ENCODE measurements at regions not wholly inside any gene's neighbourhood (a gene's known extent, or its start where the extent isn't known, plus 50 kb on each side); places are given as distances from the start of the nearest gene placed in this dataset.
A peak's percentile ranks its signal among the peaks of the same experiment; 100 is the strongest.

DNA sequence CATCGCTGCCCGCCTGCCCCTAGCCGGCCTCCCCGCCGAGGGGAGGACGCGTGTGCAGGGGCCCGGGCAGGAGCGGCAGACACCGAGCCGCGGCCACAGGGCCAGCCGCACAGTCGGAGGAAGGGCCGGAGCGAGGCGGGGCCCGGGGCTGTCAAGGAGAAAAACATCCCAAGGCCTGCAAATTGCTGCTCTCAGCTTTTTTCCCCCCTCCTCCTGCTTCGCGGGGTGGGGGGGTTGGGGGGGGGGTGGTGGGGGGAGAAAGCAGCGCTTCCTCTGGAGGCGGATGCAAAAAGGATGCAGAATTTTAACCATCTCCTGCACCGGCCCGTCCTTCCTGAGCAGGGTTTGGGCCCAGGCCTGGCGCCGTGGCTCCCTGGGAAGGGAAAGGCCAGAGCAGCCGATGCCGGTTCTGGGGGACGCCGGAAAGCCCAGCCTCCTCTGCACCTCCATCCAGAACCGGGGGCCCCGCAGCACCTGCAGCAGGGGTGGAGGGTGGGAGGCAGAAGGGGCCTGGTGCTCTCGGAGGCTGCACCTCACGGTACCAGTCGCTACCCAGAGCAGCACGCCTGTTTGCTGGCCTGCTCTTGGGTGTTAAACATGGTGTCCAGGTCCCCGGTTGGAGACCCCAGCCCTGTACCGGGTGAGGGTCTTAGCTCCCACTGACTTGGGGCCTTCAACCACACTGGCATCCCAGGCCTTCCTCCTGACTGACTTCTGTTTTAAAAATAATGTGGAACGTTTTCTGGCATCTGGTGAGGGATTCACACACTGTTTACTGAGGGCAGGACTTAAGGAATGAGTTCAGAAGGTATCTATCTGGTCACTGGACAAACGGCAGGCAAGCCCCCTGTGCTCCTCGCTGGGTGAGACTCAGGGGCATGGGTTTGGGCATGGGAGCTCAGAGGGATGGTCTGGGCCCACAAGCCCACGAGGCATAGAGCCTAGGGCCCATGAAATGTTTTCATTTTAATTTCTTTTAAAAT is 77.4 kb upstream of the WNT7B start:
- peak; percentile 87 for DNase-seq (ENCODE audit: low spot score)

DNA sequence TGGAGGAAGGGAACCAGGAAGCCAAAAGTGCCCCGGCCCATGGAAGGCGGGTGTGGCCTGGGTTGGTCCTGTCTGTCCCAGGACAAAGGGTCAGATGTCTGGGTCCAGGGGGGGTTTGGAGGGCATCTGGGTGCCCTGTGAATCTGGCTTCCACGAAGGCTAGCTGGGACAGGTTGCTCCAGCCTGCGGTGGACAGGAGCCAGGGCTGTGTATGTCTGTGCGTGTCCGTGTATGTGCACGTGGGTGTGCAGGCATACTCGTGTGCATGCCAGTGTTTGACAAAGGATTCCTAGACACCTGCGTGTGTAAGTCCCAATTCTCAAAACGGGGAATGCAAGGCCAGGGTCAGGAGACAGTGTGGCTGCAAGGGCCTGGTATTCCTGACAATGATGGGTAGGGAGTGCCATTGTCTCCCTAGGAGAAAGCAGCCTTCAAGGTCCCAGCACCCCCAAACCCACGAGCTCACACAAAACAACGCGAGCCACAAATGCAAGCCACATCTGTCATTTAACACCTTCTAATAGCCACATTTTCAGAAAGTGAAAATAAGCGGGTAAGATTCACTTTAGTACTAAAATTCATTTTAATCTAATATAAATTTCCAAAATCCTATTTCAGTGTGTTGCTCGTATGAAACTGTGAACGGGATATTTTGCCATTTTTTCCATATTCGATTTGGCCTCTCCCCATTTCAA is 78.4 kb upstream of the WNT7B start:
- no peak for DNase-seq (ENCODE audit: low spot score)

DNA sequence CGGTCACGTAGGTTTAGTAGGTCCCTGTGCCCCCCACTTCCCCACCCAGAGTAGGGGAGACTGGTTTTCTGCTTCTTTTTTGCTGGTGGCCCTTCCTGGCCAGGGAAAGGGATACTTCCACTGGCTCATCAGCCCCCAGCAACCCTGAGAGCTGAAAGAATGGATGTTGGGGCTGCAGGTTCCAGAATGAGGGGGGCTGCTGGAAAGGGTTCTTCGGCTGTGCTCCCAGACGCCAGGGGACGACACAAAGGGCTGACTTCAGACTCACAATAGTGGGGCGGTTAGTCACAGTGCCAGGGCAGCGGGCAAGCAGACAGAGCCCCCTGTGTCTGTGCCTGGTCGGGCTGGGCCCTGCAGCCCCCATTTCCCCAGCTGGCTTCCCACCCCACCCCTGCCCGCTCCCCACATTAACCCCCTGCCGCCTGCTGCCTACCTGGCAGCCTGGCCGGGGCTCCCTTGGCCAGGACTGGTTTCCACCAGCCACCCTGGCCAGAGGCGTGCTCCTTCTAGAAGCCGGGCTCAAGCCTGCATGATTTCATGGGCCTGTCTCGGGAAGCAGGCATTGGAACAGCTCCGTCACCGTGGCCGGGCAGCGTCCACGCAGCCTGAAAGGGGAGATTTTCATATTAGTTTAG is 79.1 kb upstream of the WNT7B start:
- DNase-seq (ENCODE audit: low spot score), result peak; percentile 96

DNA sequence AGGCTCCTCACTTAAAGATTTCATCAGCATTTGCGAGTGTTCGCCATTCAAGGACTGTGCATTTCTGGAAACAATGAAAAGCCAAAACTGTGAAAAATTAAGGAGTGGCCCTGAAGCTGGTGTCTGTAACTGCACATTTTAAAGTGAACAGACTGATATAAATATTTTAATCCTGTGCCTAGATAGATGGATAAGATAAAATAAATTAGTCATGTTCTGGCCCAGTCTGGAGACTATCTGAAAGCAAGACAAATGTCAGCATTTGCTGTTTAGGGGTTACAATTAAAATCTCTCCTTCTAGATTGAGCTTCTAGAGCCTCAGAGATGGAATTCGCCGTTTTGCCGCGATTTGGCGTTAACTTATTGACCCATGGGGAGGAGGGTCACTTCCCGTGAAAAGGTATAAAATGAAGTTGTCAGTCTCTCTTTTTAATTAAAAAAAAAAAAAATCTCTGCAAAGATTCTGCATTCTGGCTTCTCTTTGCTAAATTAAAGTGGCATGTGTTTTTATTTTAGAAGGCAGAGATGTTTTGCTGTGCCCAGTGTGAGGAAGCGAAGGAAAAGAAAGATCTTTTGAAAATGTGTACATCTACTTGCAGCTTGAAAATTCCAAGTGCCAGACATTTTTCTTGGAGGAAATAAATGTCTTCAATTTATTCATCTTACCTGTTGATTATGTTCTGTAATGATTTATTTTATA is 79.7 kb upstream of the WNT7B start:
- DNase-seq (ENCODE audit: low spot score), result no peak

DNA sequence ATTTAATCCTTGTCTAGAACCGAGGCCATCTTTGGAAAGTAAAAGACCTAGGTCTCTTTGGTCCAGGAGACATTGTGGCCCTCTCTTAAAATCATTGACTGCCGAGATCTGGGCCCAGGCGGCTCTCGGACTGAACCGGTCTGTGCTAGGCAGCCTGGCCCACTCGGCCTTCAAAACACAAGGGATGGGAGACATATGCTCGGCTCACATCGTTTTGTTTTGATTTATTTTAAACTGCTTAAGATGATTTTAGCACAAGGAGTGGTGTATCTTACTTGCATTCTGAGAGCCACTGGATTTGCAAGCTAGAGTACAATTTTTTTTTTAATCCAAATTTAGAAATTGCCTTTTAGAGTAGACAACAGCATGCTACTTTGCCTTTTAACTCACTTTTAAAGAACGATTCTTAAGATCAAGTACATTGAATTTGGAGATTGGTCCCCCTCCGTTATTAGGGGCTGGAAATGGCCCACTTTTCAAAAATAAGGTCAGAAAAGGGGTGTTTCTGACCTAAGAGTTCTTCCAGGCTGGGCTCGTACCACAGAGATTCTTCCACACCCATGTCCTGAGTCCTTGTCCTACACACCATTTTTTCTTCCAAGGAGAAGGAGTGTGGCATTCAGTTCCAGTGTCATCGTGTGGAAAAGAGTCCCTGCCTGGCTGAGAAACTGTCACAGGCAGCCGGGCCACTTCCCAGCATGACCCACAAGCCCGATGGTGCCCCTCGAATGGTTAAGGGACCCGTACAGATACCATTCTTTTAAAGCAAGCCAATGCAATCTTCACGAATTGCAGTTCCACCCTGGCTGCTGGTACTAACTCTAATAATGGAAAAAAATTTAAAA is 80.5 kb upstream of the WNT7B start:
- DNase-seq (ENCODE audit: low spot score), result no peak

DNA sequence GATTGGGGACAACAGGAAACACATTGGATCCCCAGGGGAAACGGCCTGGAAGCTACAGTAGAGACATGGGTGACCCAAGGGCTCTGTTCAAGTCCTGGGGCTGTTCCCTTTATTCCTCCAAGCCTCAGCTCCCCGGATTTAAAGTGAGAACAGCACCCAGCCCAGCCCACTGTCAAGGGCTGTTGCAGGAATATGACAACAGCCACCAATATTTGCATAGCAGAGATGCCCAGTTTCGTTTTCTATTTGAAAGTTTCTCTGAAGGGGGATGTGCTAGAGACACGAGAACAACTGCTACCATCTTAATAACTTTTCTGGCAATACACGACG is 81.1 kb upstream of the WNT7B start:
- DNase-seq (ENCODE audit: low spot score), result no peak

DNA sequence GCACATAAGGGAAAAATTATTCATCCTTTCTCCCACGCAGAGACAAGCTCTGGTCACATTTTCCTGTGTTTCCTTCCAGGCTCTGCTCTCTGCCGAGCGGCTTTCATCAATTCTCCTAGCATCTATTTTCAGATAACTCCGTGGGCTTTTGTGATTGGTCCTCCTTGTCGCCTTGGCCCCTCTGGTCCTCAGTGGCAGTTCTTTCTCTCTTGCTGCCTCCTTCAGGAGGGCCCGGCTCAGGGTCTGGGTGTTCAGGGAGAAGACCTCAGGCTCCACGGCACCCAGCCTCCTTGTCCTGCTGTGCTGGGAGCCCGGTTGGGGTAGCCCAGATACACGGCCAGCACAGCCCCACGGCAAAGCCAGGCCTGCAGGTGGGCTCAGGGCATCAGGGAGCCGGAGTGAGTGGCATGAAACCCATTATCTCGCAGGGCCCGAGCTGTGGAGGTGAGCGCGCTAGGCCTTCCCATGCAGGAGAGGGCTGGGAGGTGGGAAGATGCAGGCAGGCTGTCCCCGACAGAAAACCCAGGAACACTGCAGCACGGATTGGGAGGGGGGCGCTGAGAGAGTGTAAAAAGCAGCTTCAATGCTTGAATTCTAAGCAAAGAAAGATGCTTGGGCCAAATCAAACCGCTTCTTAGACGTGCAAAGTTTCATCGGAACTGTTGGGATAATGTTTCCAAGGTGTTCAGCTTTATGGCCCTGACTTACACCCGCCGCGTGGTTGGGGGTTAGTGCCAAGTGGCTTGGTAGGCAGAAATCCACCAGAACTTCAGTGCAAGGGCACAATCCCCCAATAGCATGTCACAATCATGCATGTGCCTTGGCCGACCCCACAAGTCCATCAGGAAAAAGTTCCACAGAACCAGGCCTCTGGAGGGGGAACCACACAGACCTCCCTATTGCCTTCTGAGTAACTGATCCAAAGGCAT is 81.9 kb upstream of the WNT7B start:
- DNase-seq (ENCODE audit: low spot score), result no peak

DNA sequence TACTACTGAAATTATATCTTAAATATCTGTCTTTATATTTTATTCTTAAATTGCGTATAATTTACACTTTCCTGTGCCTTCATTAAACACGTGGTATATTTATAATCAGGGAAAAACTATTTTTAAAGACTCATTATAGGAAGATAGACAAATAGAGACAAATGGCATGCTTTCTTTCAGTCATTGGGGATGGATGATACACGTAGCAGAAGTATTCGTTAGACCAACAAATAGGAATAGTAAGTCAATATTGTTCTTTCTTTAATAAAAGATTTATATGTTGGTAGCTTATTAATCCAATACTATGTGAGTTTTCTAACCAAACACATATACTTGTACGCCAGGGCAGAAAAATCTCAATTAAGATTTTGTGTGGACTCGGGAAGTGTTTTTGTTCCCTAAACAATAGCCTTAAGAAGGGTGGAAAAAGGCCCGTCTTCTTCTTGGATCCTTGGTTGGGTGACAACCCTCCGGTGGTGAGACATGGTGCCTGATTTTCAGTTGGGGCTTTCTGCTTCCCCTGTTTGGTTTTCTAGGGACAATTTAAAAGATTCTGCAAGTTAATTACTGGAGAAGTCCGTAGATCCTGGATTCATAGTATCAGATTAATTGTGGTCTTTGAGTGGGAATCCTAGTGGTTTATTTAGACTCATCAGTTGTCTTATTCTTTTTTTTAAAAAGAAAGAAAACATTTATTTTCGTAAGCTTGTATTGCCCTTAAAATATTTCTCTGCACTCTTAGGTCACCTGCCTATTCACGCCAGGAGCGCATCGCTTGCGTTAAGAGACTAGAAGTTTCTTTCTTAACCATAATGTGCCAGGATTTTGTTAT is 83.5 kb upstream of the WNT7B start:
- DNase-seq (ENCODE audit: low spot score), result no peak

DNA sequence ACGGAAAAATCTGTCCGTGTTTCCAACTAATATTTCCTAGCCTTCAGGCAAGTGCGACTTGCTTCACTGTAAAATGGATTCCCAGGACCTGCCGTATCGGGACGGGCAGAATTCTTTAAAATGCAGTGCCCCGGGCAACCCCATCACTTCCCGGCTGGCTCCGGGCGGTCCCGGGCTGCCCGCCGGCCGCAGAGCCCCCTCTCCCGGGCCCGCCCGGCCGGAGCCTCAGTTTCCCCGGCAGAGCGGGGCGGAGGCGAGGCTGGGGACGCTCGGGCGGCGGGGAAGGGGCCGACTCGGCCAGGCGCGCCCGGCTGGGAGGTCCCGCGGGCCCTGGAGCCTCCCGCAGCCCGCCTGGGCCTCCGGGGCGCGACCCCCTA is 84.2 kb upstream of the WNT7B start:
- no peak for DNase-seq (ENCODE audit: low spot score)

DNA sequence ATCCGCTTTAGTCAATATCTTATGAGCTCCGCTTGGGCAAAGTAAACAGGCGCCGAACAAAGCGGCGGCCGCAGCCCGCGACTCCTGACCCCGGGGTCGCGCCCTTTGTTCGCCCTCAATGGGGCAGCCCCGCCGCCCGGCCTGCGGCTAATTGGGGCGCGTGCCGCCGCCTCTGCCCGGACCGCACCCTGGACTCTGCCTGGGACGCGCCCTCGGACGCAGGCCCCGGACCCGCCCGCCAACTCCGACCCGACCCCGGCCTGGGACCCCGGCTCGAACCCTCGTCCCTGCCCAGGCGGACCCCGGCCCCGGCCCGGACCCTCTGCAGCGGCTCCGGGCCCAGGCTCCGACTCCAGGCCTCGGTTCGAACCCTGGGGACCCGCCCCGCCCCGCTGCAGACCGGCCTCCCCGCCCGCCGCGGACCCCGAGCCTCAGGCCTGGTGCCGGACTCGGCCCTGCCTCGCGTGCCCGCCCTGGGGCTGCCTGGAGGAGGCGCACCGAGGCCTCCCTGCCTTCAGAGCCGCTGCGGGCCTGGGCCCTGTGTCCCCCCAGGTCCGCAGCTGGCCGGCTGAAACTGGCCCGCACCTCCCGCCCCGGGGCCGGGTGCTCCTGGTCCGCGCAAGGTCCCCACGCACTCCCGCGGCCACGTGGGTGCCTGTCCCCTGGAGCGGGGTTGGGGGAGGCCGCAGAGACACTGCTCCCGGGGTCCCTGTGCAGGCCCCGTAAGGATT is 84.7 kb upstream of the WNT7B start:
- DNase-seq (ENCODE audit: low spot score), result no peak

DNA sequence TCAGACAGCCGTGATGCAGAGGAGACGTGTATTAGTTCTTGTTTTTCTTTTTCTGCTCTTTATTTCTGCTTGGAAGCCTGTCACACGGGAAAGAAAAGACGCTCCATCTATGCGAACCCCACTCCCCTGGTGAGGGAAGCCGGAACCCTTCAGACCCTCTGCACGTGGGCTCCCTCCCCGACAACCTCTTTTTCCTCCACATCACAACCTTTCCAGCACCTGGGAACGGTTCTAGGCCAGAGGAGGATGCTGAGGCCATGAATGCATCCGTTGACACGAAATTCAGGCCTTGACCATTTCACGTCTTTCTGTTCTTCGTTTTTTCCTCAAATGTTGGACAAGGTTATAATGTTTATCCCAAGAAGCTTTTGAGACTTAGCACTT is 85.3 kb upstream of the WNT7B start:
- DNase-seq (ENCODE audit: low spot score), result no peak

DNA sequence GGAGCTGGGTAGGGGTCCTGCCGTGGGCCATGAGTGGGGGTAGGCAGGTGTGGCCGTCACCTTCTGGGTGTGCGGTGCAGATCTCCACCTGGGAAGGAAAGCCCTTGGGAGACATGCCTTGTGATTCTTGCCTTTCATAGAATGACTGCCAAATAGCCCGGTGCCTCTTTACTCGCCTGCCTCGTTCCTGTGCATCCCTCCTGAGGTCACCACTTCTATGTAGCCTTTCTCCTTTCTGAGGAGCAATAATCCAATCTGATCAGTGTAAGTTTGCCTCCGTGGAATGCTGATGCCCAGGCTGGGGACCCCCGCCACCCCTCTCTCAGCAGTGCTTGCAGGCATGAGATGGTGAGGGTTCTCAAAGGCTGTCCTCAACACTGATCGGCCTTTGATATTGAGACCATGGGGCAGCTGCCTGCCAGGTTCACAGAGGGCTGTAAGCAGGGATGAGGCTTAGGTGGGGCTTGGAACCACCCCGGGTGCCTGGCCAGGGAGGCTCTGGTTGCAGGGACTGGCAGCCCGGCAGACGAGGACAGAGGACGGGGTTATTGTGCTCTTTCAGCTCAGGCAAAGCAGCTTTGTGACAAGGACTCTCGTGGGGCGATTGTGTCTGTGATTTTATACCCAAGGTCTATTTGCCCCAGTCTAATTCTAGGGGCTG is 86.1 kb upstream of the WNT7B start:
- no peak for DNase-seq (ENCODE audit: low spot score)

DNA sequence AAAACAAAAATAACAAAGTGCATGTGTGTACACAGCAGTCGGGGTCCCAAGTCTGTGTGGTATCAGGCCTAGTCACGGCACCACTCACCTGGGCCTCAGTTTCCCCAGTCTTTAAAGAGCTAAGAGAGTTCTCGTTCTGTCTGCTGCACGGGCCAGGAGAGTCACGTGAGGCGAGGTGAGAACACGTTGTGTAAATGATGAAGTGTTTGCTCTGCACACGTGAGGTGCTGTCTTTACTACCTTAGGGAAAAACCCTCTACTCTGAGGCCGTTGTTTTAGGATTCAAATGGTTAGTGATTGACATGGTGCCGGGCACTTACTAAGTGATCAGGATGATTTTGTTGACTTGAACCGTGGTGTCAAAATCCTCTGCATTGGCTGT is 86.5 kb upstream of the PPARA start:
- no peak for DNase-seq (ENCODE audit: low spot score)

DNA sequence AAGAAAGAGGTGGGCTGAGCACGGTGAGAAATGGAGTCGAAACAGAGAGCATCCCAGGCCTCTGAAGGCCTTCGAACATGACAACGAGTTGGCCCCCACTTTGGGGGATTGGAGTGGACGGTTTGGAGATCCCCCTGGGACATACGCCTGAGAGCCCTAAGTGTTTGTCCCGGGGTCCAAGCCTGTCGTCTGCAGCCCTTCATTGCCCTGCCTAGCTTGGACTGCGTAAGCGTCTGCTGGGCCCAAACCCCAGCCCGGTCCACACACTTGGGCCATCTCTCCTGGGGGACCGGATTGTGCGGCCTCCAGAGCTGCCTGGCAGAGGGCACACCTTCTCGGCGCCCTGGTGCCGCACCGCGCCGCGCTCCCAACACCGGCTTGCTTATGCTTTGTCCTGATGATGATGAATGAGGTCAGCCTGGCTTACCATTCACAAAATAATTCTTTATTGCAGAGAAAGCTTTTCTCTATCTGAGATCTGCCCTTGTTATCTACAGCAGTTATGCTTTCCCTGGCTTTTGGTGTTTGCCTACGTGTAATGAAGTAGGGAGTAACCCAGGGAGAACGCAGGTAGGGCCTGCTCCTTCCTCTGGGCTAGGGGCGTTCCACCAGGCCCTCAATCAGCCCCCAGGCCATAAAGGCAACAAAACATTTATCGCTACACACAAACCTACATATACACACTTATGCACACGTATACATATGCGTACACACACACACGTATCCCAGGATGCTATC is 85.9 kb upstream of the PPARA start:
- DNase-seq (ENCODE audit: low spot score), result no peak

DNA sequence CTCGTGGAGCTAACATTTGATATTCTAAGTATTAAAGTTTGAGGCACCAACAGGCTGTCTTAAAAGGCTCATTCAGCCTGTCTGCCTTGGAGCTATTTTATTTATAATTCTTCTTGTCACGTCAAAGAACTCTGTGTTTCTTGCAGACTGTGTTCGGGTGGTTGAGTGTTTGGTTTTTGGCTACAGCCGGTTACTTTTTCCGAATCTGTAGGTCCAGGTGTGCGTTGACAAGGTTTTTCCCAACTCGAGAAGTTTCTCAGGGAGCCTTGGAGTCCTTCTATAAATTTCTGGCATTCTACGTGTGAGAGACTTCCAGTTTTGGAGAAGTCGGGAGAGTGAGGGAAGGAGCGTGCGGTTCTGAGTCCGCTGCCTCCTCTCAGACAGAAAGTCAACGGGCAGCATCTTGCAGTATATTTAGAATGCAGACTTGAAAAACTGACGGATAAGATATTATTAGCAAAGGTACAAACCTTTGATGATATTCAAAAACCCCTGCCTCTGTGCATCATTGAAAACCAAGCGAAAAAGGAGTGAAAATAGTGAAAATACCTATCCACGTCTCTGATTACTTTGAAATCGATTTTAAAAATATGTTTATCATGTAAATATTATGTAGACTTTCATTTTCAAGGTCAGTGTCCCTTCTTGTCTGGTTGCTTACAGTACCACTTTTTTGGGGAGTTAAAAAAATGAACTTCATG is 85.2 kb upstream of the PPARA start:
- no peak for DNase-seq (ENCODE audit: low spot score)

DNA sequence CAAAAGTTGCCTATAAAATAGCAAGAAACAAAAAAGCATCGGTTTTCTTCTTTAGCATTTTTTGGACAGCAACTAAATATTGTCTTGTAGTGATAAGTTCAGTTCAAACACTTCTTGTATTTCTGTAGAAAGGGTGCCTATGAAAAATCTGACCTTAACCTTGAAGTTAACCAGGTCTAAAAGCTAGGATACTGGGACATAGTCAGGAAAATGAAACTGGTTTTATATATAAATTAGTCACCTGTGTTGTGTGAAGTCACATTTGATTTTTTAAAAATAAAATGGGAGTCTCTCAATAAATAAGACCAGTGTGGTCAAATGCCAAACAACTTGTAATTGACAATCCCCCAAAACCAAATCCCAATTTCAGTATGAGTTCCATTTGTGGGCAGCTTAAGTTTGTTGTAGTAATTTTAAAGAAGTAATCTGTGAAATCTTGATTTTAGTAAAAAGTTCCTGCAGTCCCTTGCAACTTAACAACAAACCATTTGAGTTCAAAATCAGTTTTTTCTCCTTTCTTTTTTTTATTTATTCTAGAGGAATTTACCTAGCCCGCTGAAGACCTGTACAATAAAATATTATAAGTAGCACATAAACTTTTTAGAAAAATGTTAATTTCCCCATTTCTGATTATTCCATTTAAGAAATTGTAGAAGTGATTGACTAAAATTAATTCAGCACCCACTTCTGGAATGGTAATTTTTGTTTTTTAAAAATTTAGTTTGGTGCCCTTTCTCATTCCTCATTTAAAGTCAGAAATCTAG is 84.5 kb upstream of the PPARA start:
- no peak for DNase-seq (ENCODE audit: low spot score)
